Loucy (cell line): ENCODE measurements at regions not wholly inside any gene's neighbourhood (a gene's known extent, or its start where the extent isn't known, plus 50 kb on each side); places are given as distances from the start of the nearest gene placed in this dataset.

Experiments
- EZH2phosphoT487 ChIP-seq: fragments of 200-600 bp; IDR thresholded peaks from 2 replicates; pipeline ENCODE4 v1.6.1; 2018; ENCODE audit warnings: antibody characterized with exemption, mild to moderate bottlenecking, moderate library complexity, borderline replicate concordance
- TF ChIP-seq, protein P1 (sequence below): fragments of 200-600 bp; sonication (generic); conservative IDR thresholded peaks from 2 replicates; pipeline ENCODE4 v1.5.1; 2014; ENCODE audit warnings: mild to moderate bottlenecking, antibody characterized with exemption, low read length

DNA sequence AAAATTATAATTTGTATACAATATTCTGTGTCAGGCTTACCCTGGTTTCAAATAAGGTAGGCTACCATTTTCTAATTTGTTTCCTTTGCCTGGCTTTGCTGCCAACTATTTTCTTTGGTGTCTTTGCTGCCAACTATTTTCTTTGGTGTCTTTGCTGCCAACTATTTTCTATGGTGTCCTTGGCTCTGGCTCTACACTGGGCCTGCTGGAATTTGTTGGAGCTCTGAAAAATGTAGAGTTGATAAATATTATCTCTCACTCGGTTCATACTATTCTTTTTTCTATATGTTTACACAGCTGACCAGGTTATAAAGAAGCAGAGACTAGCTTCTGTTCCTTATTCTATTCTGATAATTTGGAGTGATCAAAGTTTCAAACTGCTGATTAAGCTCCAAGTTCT, 768.0 kb upstream of the PHF14 start:
- TF ChIP-seq, protein P1, sequence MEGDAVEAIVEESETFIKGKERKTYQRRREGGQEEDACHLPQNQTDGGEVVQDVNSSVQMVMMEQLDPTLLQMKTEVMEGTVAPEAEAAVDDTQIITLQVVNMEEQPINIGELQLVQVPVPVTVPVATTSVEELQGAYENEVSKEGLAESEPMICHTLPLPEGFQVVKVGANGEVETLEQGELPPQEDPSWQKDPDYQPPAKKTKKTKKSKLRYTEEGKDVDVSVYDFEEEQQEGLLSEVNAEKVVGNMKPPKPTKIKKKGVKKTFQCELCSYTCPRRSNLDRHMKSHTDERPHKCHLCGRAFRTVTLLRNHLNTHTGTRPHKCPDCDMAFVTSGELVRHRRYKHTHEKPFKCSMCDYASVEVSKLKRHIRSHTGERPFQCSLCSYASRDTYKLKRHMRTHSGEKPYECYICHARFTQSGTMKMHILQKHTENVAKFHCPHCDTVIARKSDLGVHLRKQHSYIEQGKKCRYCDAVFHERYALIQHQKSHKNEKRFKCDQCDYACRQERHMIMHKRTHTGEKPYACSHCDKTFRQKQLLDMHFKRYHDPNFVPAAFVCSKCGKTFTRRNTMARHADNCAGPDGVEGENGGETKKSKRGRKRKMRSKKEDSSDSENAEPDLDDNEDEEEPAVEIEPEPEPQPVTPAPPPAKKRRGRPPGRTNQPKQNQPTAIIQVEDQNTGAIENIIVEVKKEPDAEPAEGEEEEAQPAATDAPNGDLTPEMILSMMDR, result no peak
- TF ChIP-seq EZH2phosphoT487, result no peak
